IMR-90 (cell line): ENCODE measurements at regions not wholly inside any gene's neighbourhood (a gene's known extent, or its start where the extent isn't known, plus 50 kb on each side); places are given as distances from the start of the nearest gene placed in this dataset.

Source experiments
- BHLHE40 ChIP-seq: fragments of 150-350 bp; IDR thresholded peaks from 2 replicates; pipeline ENCODE4 v1.6.1; 2016; ENCODE audit warnings: mild to moderate bottlenecking, low read depth, low read length
- CEBPB ChIP-seq: IDR thresholded peaks from 2 replicates; pipeline ENCODE4 v1.6.1; 2012; ENCODE audit warnings: low read depth, low read length, improper control_type of control experiment
- CTCF ChIP-seq: conservative IDR thresholded peaks from 2 replicates; pipeline ENCODE4 v1.5.1; 2012; ENCODE audit warnings: mild to moderate bottlenecking, low read depth, low read length, improper control_type of control experiment
- ELK1 ChIP-seq: fragments of 150-350 bp; IDR thresholded peaks from 2 replicates; pipeline ENCODE4 v1.6.1; 2016; ENCODE audit warnings: low read depth, mild to moderate bottlenecking, low read length, moderate library complexity, borderline replicate concordance
- FOS ChIP-seq: fragments of 150-350 bp; IDR thresholded peaks from 2 replicates; pipeline ENCODE4 v1.6.1; 2016; ENCODE audit warnings: low read depth, low read length
- MAFK ChIP-seq: IDR thresholded peaks from 2 replicates; pipeline ENCODE4 v1.6.1; 2012; ENCODE audit warnings: low read depth, low read length, improper control_type of control experiment
- MXI1 ChIP-seq: IDR thresholded peaks from 2 replicates; pipeline ENCODE4 v1.6.1; 2012; ENCODE audit warnings: low read depth, mild to moderate bottlenecking, low read length, moderate library complexity, borderline replicate concordance
- NFE2L2 ChIP-seq: fragments of 150-350 bp; IDR thresholded peaks from 2 replicates; pipeline ENCODE4 v1.6.1; 2016; ENCODE audit warnings: low read depth, mild to moderate bottlenecking, low read length
- POLR2A ChIP-seq: IDR thresholded peaks from 2 replicates; pipeline ENCODE4 v1.6.1; 2012; ENCODE audit warnings: mild to moderate bottlenecking, low read depth, low read length
- RAD21 ChIP-seq: IDR thresholded peaks from 2 replicates; pipeline ENCODE4 v1.6.1; 2012; ENCODE audit warnings: low read length, improper control_type of control experiment
- RCOR1 ChIP-seq: IDR thresholded peaks from 2 replicates; pipeline ENCODE4 v1.6.1; 2012; ENCODE audit warnings: mild to moderate bottlenecking, low read length, improper control_type of control experiment; ENCODE audit not compliant: insufficient replicate concordance
- RFX5 ChIP-seq: IDR thresholded peaks from 2 replicates; pipeline ENCODE4 v1.8.0; 2012; ENCODE audit warnings: low read depth, mild to moderate bottlenecking, low read length, moderate library complexity
- SMC3 ChIP-seq: fragments of 150-350 bp; IDR thresholded peaks from 2 replicates; pipeline ENCODE4 v1.6.1; 2016; ENCODE audit warnings: low read depth, mild to moderate bottlenecking, antibody characterized with exemption, low read length, moderate library complexity
- USF2 ChIP-seq: fragments of 150-350 bp; IDR thresholded peaks from 2 replicates; pipeline ENCODE4 v1.6.1; 2017; ENCODE audit warnings: mild to moderate bottlenecking, antibody characterized with exemption, low read length, low read depth

- TF ChIP-seq CTCF (no peak), POLR2A (no peak), MAFK (no peak), RFX5 (no peak), USF2 (no peak), FOS (no peak), CEBPB (no peak), BHLHE40 (no peak), ELK1 (no peak), MXI1 (no peak), RCOR1 (no peak), SMC3 (no peak), NFE2L2 (no peak), RAD21 (no peak)
Measured at GRCh38 chr2:106311041-106311370, 116.9 kb upstream of the UXS1 start.
